GM23338 (cell line): ENCODE measurements at regions not wholly inside any gene's neighbourhood (a gene's known extent, or its start where the extent isn't known, plus 50 kb on each side); places are given as distances from the start of the nearest gene placed in this dataset.

ENCODE experiments used
- CREB1 ChIP-seq: fragments of 250-450 bp; sonication (Bioruptor Pico); IDR thresholded peaks from 2 replicates; pipeline ENCODE4 v1.5.0; 2020; ENCODE audit warnings: low read depth, mild to moderate bottlenecking, moderate library complexity
- CTCF ChIP-seq, 2 experiments: fragments of 200-600 bp in 1 of 2; sonication (generic) in 1 of 2; conservative IDR thresholded peaks; 2 replicates each; pipeline versions ENCODE4 v1.5.1 to v1.6.1; 2016 to 2017; ENCODE audit warnings: antibody characterized with exemption in 2 of 2, low read depth in 2 of 2, mild to moderate bottlenecking in 2 of 2, moderate library complexity in 1 of 2
- ETS1 ChIP-seq: IDR thresholded peaks from 2 replicates; pipeline ENCODE4 v1.6.1; 2016; ENCODE audit warnings: antibody characterized with exemption
- EZH2 ChIP-seq: fragments of 200-600 bp; sonication (generic); IDR thresholded peaks from one replicate; pipeline ENCODE4 v1.8.0; 2017; ENCODE audit warnings: antibody characterized with exemption, mild to moderate bottlenecking, low read depth; ENCODE audit not compliant: unreplicated experiment
- EZH2phosphoT487 ChIP-seq: fragments of 200-600 bp; sonication (generic); IDR thresholded peaks from one replicate; pipeline ENCODE4 v1.8.1; 2018; ENCODE audit warnings: antibody characterized with exemption; ENCODE audit not compliant: unreplicated experiment
- JUNB ChIP-seq: IDR thresholded peaks from one replicate; pipeline ENCODE4 v1.6.1; 2016; ENCODE audit warnings: antibody characterized with exemption; ENCODE audit not compliant: unreplicated experiment
- NANOG ChIP-seq: IDR thresholded peaks from 2 replicates; pipeline ENCODE4 v1.6.1; 2016; ENCODE audit warnings: antibody characterized with exemption, borderline replicate concordance
- POLR2AphosphoS5 ChIP-seq: IDR thresholded peaks from 2 replicates; pipeline ENCODE4 v1.6.1; 2016; ENCODE audit warnings: antibody characterized with exemption, low read depth
- REST ChIP-seq: IDR thresholded peaks from one replicate; pipeline ENCODE4 v1.6.1; 2018; ENCODE audit warnings: antibody characterized with exemption; ENCODE audit not compliant: unreplicated experiment
- STAT1 ChIP-seq: IDR thresholded peaks from one replicate; pipeline ENCODE4 v1.6.1; 2016; ENCODE audit warnings: antibody characterized with exemption; ENCODE audit not compliant: unreplicated experiment
- ZNF114 ChIP-seq: fragments of 250-450 bp; sonication (Bioruptor Pico); IDR thresholded peaks from 2 replicates; pipeline ENCODE4 v1.5.0; 2020; ENCODE audit warnings: mild to moderate bottlenecking, moderate library complexity
- ZNF462 ChIP-seq: fragments of 250-450 bp; sonication (Bioruptor Pico); IDR thresholded peaks from 2 replicates; pipeline ENCODE4 v1.5.0; 2020; ENCODE audit warnings: mild to moderate bottlenecking, moderate library complexity

GRCh38 chr6:22025468-22026163 is 271.2 kb downstream of the PRL start:
- TF ChIP-seq CTCF (conservative IDR thresholded peaks at IDR 0.05; ENCODE audit: low read depth in 2 of 2), result no peak
- no peak for TF ChIP-seq EZH2
- no peak for TF ChIP-seq POLR2AphosphoS5
- no peak for TF ChIP-seq CREB1 (CRISPR knock-in tag)
- no peak for TF ChIP-seq REST
- TF ChIP-seq ETS1, result no peak
- TF ChIP-seq EZH2phosphoT487, result no peak
- no peak for TF ChIP-seq JUNB
- TF ChIP-seq ZNF114 (CRISPR knock-in tag), result no peak
- TF ChIP-seq NANOG, result no peak
- peak; percentile 88 for TF ChIP-seq ZNF462 (CRISPR knock-in tag)
- TF ChIP-seq STAT1, result no peak
